H1 (cell line): ENCODE measurements at regions not wholly inside any gene's neighbourhood (a gene's known extent, or its start where the extent isn't known, plus 50 kb on each side); places are given as distances from the start of the nearest gene placed in this dataset.

Source experiments
- CBX5 ChIP-seq: fragments of 300-800, 300-1000 bp; sonication (generic); IDR thresholded peaks from 2 replicates; pipeline ENCODE4 v1.7.1; 2016; ENCODE audit warnings: antibody characterized with exemption, low read length, low read depth
- CEBPB ChIP-seq: IDR thresholded peaks from 2 replicates; pipeline ENCODE4 v1.6.1; 2012; ENCODE audit warnings: low read depth, low read length
- CTCF ChIP-seq, 3 experiments: IDR thresholded peaks; 1 replicate in 2 of 3; 2 replicates in 1 of 3; pipeline versions ENCODE4 v1.5.1 to v1.6.1; 2011; ENCODE audit warnings: low read length in 3 of 3, mild to moderate bottlenecking in 3 of 3, inconsistent platforms in 2 of 3, low read depth in 1 of 3, moderate library complexity in 1 of 3; ENCODE audit not compliant: insufficient read depth in 1 of 3; ENCODE audit errors: control extremely low read depth in 1 of 3
- EP300 ChIP-seq, 2 experiments: IDR thresholded peaks; 1 replicate in 1 of 2; 2 replicates in 1 of 2; pipeline ENCODE4 v1.6.1; 2011 to 2012; ENCODE audit warnings: low read depth in 2 of 2, low read length in 2 of 2, mild to moderate bottlenecking in 2 of 2, borderline replicate concordance in 1 of 2, inconsistent platforms in 1 of 2, moderate library complexity in 1 of 2
- EZH2 ChIP-seq: fragments of 200-600 bp; sonication (generic); IDR thresholded peaks from 2 replicates; pipeline ENCODE4 v1.7.1; 2012; ENCODE audit warnings: low read depth, mild to moderate bottlenecking, moderate library complexity, low read length, inconsistent platforms; ENCODE audit not compliant: severe bottlenecking
- MAX ChIP-seq: IDR thresholded peaks from 2 replicates; pipeline ENCODE4 v1.6.1; 2012; ENCODE audit warnings: inconsistent platforms

- TF ChIP-seq CTCF (IDR thresholded peaks at IDR 0.05; ENCODE audit: control extremely low read depth in 1 of 3, insufficient read depth in 1 of 3, low read depth in 1 of 3, low read length in 3 of 3), result no peak
- TF ChIP-seq EZH2, result no peak
- TF ChIP-seq CBX5, result no peak
- no peak for TF ChIP-seq EP300 (IDR thresholded peaks at IDR 0.05; ENCODE audit: borderline replicate concordance in 1 of 2, low read depth in 2 of 2, low read length in 2 of 2)
- no peak for TF ChIP-seq CEBPB
- no peak for TF ChIP-seq MAX
These were observed 1457.0 kb downstream of the MAT2B start for GRCh38 chr5:164962329-164962961.
